Fibroblast of mammary gland (primary cell): ENCODE measurements at regions not wholly inside any gene's neighbourhood (a gene's known extent, or its start where the extent isn't known, plus 50 kb on each side); places are given as distances from the start of the nearest gene placed in this dataset.

Source experiments
- DNase-seq: peaks from one replicate; pipeline ENCODE4 v3.0.0-alpha.2; 2010; ENCODE audit warnings: low read depth
- H3K4me3 ChIP-seq: 2 replicates; pipeline ENCODE4 v1.5.1; 2011; ENCODE audit warnings: low read depth, mild to moderate bottlenecking, low read length, moderate library complexity; ENCODE audit not compliant: control insufficient read depth
- CTCF ChIP-seq: conservative IDR thresholded peaks from 2 replicates; pipeline ENCODE4 v1.5.1; 2011; ENCODE audit warnings: low read depth, low read length, inconsistent platforms; ENCODE audit not compliant: control insufficient read depth, insufficient read depth

GRCh38 chr3:63061449-63061848 is 186.2 kb upstream of the CADPS start:
- no peak for DNase-seq
- no peak for TF ChIP-seq CTCF
- H3K4me3 ChIP-seq, result no peak overlapping the region

- TF ChIP-seq CTCF, result no peak
- no peak for DNase-seq
- H3K4me3 ChIP-seq, result no peak overlapping the region
These were observed 189.1 kb upstream of the CADPS start for GRCh38 chr3:63064209-63064755.

GRCh38 chr3:63067999-63068645 is 192.9 kb upstream of the CADPS start:
- peak; percentile 66 for DNase-seq
- no peak overlapping the region for H3K4me3 ChIP-seq
- no peak for TF ChIP-seq CTCF

GRCh38 chr3:63069806-63070475 is 194.7 kb upstream of the CADPS start:
- peak; percentile 8 for DNase-seq
- no peak for TF ChIP-seq CTCF
- H3K4me3 ChIP-seq, result no peak overlapping the region

GRCh38 chr3:63070476-63070810 is 195.2 kb upstream of the CADPS start:
- no peak for TF ChIP-seq CTCF
- no peak for DNase-seq
- H3K4me3 ChIP-seq, result no peak overlapping the region

GRCh38 chr3:63076357-63076756 is 201.1 kb upstream of the CADPS start:
- peak; percentile 3 for DNase-seq
- TF ChIP-seq CTCF, result no peak
- no peak overlapping the region for H3K4me3 ChIP-seq

GRCh38 chr3:63086190-63086589 is 191.9 kb upstream of the SYNPR start:
- DNase-seq, result no peak
- no peak for TF ChIP-seq CTCF
- no peak overlapping the region for H3K4me3 ChIP-seq
